ENCODE measurements at regions not wholly inside any gene's neighbourhood (a gene's known extent, or its start where the extent isn't known, plus 50 kb on each side); places are given as distances from the start of the nearest gene placed in this dataset.

DNA sequence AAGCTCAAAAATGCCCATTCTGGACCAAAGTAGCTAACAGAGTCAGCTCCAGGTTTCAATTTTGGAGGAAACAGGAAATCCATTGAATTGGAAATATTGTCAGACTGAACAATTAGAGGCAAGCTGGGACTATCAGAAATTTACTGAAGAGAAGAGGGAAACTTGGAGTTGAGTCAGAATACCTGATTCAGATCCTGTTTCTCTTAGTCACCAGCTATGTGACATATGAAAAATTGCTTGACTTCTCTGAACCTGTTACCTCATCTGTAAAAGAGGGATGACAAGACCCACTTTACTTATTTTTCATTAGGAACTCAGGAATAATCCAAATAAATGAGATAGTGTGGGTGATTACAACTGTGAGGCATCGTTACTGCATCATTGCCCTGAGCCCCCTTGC is 148.9 kb upstream of the CADM1 start:
- TF ChIP-seq JUND (IDR thresholded peaks at IDR 0.05) = no peak
- TF ChIP-seq EZH2phosphoT487 (IDR thresholded peaks at IDR 0.05; ENCODE audit: borderline replicate concordance, low read depth) = no peak
- no peak for TF ChIP-seq TEAD4 (IDR thresholded peaks at IDR 0.05; ENCODE audit: borderline replicate concordance, insufficient read depth)
- TF ChIP-seq, protein P1, sequence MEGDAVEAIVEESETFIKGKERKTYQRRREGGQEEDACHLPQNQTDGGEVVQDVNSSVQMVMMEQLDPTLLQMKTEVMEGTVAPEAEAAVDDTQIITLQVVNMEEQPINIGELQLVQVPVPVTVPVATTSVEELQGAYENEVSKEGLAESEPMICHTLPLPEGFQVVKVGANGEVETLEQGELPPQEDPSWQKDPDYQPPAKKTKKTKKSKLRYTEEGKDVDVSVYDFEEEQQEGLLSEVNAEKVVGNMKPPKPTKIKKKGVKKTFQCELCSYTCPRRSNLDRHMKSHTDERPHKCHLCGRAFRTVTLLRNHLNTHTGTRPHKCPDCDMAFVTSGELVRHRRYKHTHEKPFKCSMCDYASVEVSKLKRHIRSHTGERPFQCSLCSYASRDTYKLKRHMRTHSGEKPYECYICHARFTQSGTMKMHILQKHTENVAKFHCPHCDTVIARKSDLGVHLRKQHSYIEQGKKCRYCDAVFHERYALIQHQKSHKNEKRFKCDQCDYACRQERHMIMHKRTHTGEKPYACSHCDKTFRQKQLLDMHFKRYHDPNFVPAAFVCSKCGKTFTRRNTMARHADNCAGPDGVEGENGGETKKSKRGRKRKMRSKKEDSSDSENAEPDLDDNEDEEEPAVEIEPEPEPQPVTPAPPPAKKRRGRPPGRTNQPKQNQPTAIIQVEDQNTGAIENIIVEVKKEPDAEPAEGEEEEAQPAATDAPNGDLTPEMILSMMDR (IDR thresholded peaks at IDR 0.05) = no peak
- no peak for TF ChIP-seq RAD21 (IDR thresholded peaks at IDR 0.05; ENCODE audit: low read length)
- TF ChIP-seq, protein P2, sequence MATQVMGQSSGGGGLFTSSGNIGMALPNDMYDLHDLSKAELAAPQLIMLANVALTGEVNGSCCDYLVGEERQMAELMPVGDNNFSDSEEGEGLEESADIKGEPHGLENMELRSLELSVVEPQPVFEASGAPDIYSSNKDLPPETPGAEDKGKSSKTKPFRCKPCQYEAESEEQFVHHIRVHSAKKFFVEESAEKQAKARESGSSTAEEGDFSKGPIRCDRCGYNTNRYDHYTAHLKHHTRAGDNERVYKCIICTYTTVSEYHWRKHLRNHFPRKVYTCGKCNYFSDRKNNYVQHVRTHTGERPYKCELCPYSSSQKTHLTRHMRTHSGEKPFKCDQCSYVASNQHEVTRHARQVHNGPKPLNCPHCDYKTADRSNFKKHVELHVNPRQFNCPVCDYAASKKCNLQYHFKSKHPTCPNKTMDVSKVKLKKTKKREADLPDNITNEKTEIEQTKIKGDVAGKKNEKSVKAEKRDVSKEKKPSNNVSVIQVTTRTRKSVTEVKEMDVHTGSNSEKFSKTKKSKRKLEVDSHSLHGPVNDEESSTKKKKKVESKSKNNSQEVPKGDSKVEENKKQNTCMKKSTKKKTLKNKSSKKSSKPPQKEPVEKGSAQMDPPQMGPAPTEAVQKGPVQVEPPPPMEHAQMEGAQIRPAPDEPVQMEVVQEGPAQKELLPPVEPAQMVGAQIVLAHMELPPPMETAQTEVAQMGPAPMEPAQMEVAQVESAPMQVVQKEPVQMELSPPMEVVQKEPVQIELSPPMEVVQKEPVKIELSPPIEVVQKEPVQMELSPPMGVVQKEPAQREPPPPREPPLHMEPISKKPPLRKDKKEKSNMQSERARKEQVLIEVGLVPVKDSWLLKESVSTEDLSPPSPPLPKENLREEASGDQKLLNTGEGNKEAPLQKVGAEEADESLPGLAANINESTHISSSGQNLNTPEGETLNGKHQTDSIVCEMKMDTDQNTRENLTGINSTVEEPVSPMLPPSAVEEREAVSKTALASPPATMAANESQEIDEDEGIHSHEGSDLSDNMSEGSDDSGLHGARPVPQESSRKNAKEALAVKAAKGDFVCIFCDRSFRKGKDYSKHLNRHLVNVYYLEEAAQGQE (IDR thresholded peaks at IDR 0.05; ENCODE audit: low read depth, low read length) = no peak
- TF ChIP-seq MEF2A (IDR thresholded peaks at IDR 0.05; ENCODE audit: borderline replicate concordance, low read depth) = no peak
- no peak for TF ChIP-seq POLR2AphosphoS5 (IDR thresholded peaks at IDR 0.05; ENCODE audit: low read depth, low read length)
- no peak for TF ChIP-seq EP300 (IDR thresholded peaks at IDR 0.05; ENCODE audit: borderline replicate concordance in 1 of 2, low read depth in 1 of 2, low read length in 1 of 2)
- no peak for TF ChIP-seq ELF1 (IDR thresholded peaks at IDR 0.05)
- no peak for TF ChIP-seq GABPA (IDR thresholded peaks at IDR 0.05; ENCODE audit: low read depth)
- TF ChIP-seq FOXM1 (IDR thresholded peaks at IDR 0.05; ENCODE audit: low read depth) = no peak
- TF ChIP-seq USF1 (IDR thresholded peaks at IDR 0.05; ENCODE audit: borderline replicate concordance, low read depth) = no peak

Measured in SK-N-SH (cell line).